ENCODE measurements at regions not wholly inside any gene's neighbourhood (a gene's known extent, or its start where the extent isn't known, plus 50 kb on each side); places are given as distances from the start of the nearest gene placed in this dataset.

- TF ChIP-seq EZH2 (IDR thresholded peaks at IDR 0.05; ENCODE audit: low read depth, unreplicated experiment) (no peak), JUNB (IDR thresholded peaks at IDR 0.05; ENCODE audit: unreplicated experiment) (no peak), ZNF331 (CRISPR knock-in tag; IDR thresholded peaks at IDR 0.05; ENCODE audit: low read depth) (no peak), STAT1 (IDR thresholded peaks at IDR 0.05; ENCODE audit: unreplicated experiment) (no peak)
These were observed 317.6 kb downstream of the GPD2 start (continued) for GRCh38 chr2:156753766-156754165.

GRCh38 chr2:156756516-156756915 is 320.3 kb downstream of the GPD2 start:
- no peaks in the 10 kb centered on the region for H3K9me3 Mint-ChIP-seq
- H3K27ac ChIP-seq (ENCODE audit: low read depth), result no peak overlapping the region
- H3K36me3 ChIP-seq (ENCODE audit: insufficient read depth), result no peaks in the 10 kb centered on the region
- H3K36me3 Mint-ChIP-seq (ENCODE audit: low read depth), result no peaks in the 10 kb centered on the region
- TF ChIP-seq STAT1 (IDR thresholded peaks at IDR 0.05; ENCODE audit: unreplicated experiment) (no peak), EZH2phosphoT487 (IDR thresholded peaks at IDR 0.05; ENCODE audit: unreplicated experiment) (no peak), NANOG (IDR thresholded peaks at IDR 0.05; ENCODE audit: borderline replicate concordance) (no peak), REST (IDR thresholded peaks at IDR 0.05; ENCODE audit: unreplicated experiment) (no peak), ETS1 (IDR thresholded peaks at IDR 0.05) (no peak), EZH2 (IDR thresholded peaks at IDR 0.05; ENCODE audit: low read depth, unreplicated experiment) (no peak), CTCF (conservative IDR thresholded peaks at IDR 0.05; ENCODE audit: low read depth in 2 of 2) (no peak), ZNF331 (CRISPR knock-in tag; IDR thresholded peaks at IDR 0.05; ENCODE audit: low read depth) (no peak), ZNF462 (CRISPR knock-in tag; IDR thresholded peaks at IDR 0.05) (no peak), ZNF114 (CRISPR knock-in tag; IDR thresholded peaks at IDR 0.05) (no peak), POLR2AphosphoS5 (IDR thresholded peaks at IDR 0.05; ENCODE audit: low read depth) (no peak), CREB1 (CRISPR knock-in tag; IDR thresholded peaks at IDR 0.05; ENCODE audit: low read depth) (no peak)
- H3K27ac Mint-ChIP-seq, result no peak overlapping the region
- H3K4me3 ChIP-seq, result no peak overlapping the region
- peaks cover 4% of the 10 kb centered on the region for H3K27me3 Mint-ChIP-seq (ENCODE audit: insufficient read depth, low read depth, poor library complexity)
- H3K4me2 ChIP-seq, result no peak overlapping the region
- no peaks in the 10 kb centered on the region for H4K20me1 ChIP-seq (replicated peaks; ENCODE audit: insufficient read depth)
- 0 out of 2 replicates have a peak, but pooled peaks cover 5% of the 10 kb centered on the region for H3K9me2 ChIP-seq (ENCODE audit: insufficient read depth)
- no peak overlapping the region for H2AFZ ChIP-seq
- no peak for ATAC-seq
- H3K4me3 Mint-ChIP-seq, result no peak overlapping the region
- no peaks in the 10 kb centered on the region for H3K79me2 ChIP-seq (replicated peaks; ENCODE audit: insufficient read depth)
- peaks cover 6% of the 10 kb centered on the region; the same call in 1 of the 3 replicates for H3K4me1 Mint-ChIP-seq
- H3K27me3 ChIP-seq (ENCODE audit: insufficient read depth), result no peaks in the 10 kb centered on the region
- H3K4me1 ChIP-seq (ENCODE audit: insufficient read depth), result 0 out of 2 replicates have a peak, but pooled peaks cover 1% of the 10 kb centered on the region
- no peaks in the 10 kb centered on the region for H3F3A ChIP-seq (replicated peaks; ENCODE audit: low read depth)
- no peak for DNase-seq (ENCODE audit: low spot score)
